ENCODE measurements at regions not wholly inside any gene's neighbourhood (a gene's known extent, or its start where the extent isn't known, plus 50 kb on each side); places are given as distances from the start of the nearest gene placed in this dataset.

DNA sequence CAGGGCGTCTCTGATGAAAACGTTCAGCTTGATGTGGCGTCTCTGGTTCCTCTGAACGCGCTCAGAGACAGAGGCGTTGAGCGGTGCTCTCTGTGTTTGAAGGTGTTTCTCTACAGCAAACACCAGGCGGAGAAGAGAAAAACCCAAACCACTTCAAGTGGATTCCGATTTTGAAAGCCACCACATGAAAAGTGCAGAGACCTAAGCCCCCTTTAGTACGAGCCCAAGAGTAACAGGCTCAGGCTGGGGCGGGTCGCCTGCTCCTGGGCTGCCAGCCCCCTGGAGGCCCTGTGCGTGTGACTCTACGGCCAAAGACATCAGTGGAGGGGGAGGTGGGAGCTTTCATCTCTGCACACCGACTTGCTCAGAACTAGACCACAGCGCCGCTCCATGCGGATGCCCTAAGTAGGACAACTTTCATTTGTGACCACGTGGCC is 328.4 kb downstream of the MAF start:
- Histone ChIP-seq H3K27me3 (no peaks in the 10 kb centered on the region), H3K36me3 (no peaks in the 10 kb centered on the region), H3K9me3 (no peaks in the 10 kb centered on the region), H3K4me3 (no peak overlapping the region), H3K27ac (no peak overlapping the region), H3K4me1 (no peaks in the 10 kb centered on the region)
- no peak for DNase-seq (ENCODE audit: low spot score in 2 of 2)
- no peak for TF ChIP-seq EP300 (IDR thresholded peaks at IDR 0.05)
- no peak for TF ChIP-seq POLR2A (IDR thresholded peaks at IDR 0.05)
- TF ChIP-seq, protein P1, sequence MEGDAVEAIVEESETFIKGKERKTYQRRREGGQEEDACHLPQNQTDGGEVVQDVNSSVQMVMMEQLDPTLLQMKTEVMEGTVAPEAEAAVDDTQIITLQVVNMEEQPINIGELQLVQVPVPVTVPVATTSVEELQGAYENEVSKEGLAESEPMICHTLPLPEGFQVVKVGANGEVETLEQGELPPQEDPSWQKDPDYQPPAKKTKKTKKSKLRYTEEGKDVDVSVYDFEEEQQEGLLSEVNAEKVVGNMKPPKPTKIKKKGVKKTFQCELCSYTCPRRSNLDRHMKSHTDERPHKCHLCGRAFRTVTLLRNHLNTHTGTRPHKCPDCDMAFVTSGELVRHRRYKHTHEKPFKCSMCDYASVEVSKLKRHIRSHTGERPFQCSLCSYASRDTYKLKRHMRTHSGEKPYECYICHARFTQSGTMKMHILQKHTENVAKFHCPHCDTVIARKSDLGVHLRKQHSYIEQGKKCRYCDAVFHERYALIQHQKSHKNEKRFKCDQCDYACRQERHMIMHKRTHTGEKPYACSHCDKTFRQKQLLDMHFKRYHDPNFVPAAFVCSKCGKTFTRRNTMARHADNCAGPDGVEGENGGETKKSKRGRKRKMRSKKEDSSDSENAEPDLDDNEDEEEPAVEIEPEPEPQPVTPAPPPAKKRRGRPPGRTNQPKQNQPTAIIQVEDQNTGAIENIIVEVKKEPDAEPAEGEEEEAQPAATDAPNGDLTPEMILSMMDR (IDR thresholded peaks at IDR 0.05) = no peak
- WGBS, 2 donors = 92 to 93% methylated on average over 19 of the region's 19 CpGs

DNA sequence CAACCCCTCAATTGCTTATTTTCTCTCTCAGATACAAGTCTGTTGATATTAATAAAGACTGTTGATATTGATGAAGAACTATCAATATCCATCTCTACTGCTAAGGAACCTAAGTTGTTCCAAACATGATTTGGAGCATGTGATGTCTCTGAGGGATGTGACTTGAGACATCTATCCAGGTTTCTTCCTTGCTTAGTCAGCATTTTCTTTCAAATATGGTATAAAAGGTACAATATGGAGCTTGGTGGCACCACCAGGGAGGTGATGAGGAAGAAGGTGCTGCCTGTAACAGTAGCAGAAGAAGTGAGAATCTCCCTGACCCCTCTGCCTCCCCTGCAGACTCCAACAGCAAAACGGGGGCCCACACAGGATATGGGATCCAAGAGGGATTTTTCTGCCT is 329.0 kb downstream of the MAF start:
- H3K4me3 ChIP-seq = no peak overlapping the region
- 0% methylated on average over 1 of the region's 1 CpG for WGBS, 2 donors
- H3K9me3 ChIP-seq = no peaks in the 10 kb centered on the region
- no peak overlapping the region for H3K27ac ChIP-seq
- H3K4me1 ChIP-seq = no peaks in the 10 kb centered on the region
- no peak for DNase-seq (ENCODE audit: low spot score in 2 of 2)
- no peaks in the 10 kb centered on the region for H3K27me3 ChIP-seq
- H3K36me3 ChIP-seq = no peaks in the 10 kb centered on the region
- TF ChIP-seq POLR2A (IDR thresholded peaks at IDR 0.05) (no peak), EP300 (IDR thresholded peaks at IDR 0.05) (no peak)
- TF ChIP-seq, protein P1 (IDR thresholded peaks at IDR 0.05) = no peak

DNA sequence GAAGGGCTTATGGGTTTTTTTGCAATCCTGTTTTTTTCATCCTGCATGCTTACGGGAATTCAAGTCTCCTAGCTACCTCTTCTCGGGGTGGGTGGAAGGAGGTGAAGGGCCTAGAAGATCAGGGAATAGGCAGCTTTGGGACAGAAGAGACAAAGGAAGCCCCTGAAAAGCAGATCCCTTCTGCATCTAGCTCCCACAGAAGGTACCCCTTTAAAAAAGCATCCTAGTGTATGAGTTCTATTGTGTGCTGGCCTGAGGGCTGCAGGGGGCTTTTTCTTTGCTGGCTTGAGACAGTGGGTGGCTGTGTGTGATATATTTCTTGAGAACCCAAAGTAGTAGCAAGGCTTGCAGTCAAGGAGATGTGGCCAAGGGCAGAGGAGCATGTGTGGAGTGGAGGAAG is 330.5 kb downstream of the MAF start:
- Histone ChIP-seq H3K4me3 (no peak overlapping the region), H3K9me3 (no peaks in the 10 kb centered on the region), H3K4me1 (no peaks in the 10 kb centered on the region), H3K36me3 (no peaks in the 10 kb centered on the region), H3K27me3 (no peaks in the 10 kb centered on the region), H3K27ac (no peak overlapping the region)
- no peak for DNase-seq (ENCODE audit: low spot score in 2 of 2)
- 94 to 95% methylated on average over 2 of the region's 2 CpGs for WGBS, 2 donors
- TF ChIP-seq POLR2A (IDR thresholded peaks at IDR 0.05) (no peak), EP300 (IDR thresholded peaks at IDR 0.05) (no peak)
- TF ChIP-seq, protein P1 (IDR thresholded peaks at IDR 0.05) = no peak

DNA sequence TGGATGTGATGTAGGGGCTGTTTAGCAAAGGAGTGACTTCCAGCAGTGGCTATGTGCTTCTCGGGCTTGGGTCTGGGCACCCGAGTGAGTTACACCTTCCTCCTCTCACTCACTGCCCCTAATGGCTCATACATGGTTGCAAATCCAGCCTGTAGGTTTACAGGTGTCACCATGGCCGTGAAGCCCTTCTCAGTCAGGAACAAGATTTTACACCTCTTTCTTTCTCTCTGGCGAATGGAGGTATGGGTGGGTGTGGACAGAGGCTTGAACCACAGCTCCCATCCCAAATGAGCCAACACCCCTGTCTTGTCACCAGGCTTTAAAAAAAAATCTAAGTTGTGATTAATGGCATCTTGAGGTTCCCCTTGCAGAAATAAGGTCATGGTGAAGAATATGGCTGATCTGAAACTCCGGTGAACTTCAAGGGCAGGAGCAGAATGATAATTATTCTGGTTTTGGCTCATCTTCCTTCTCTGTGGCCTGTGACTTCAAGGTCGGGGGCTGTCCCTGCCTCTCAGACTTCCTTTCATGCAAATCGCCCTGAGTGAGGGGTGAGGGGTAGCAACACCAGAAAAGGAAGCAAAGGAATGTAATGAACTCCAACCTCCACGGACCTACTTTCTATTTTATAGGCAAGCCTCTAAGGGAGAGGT is 331.2 kb downstream of the MAF start:
- Histone ChIP-seq H3K27ac (no peak overlapping the region), H3K9me3 (no peaks in the 10 kb centered on the region), H3K36me3 (no peaks in the 10 kb centered on the region), H3K4me1 (no peaks in the 10 kb centered on the region), H3K27me3 (no peaks in the 10 kb centered on the region), H3K4me3 (no peak overlapping the region)
- no peak for DNase-seq (ENCODE audit: low spot score in 2 of 2)
- WGBS, 2 donors = 71 to 75% methylated on average over 8 of the region's 8 CpGs
- TF ChIP-seq EP300 (IDR thresholded peaks at IDR 0.05) (no peak), POLR2A (IDR thresholded peaks at IDR 0.05) (no peak)
- TF ChIP-seq, protein P1 (IDR thresholded peaks at IDR 0.05) = no peak

DNA sequence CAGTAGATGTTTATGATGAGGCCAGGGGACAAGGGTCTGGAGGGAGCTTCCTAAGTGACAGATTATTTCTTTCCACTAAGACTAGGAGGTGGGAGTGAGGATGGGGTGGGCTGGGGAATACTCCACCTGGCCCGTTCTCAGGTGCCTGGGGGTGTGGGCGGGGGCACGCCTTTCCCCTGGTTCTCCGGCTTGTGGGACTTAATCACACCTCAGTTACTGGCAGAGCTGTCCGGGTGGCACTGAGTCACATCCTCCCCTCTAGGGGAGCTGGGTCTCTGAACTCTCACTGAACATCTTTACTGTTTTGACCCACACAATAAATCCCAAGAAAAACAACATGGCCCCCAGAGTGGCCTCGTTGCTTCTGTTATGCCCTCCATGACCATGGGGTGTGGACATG is 332.8 kb downstream of the MAF start:
- H3K27me3 ChIP-seq = no peaks in the 10 kb centered on the region
- no peaks in the 10 kb centered on the region for H3K36me3 ChIP-seq
- no peak overlapping the region for H3K27ac ChIP-seq
- DNase-seq (ENCODE audit: low spot score in 2 of 2) = no peak
- WGBS, 2 donors = 85% methylated on average over 6 of the region's 6 CpGs
- no peak for TF ChIP-seq POLR2A (IDR thresholded peaks at IDR 0.05)
- no peak for TF ChIP-seq EP300 (IDR thresholded peaks at IDR 0.05)
- TF ChIP-seq, protein P1 (IDR thresholded peaks at IDR 0.05) = no peak
- H3K4me3 ChIP-seq = no peak overlapping the region
- no peaks in the 10 kb centered on the region for H3K9me3 ChIP-seq
- no peaks in the 10 kb centered on the region for H3K4me1 ChIP-seq

Measured in tibial nerve (tissue), 4 donors.